Ramos (cell line): ENCODE measurements at regions not wholly inside any gene's neighbourhood (a gene's known extent, or its start where the extent isn't known, plus 50 kb on each side); places are given as distances from the start of the nearest gene placed in this dataset.
"Not testable (repeated sequence)": the region's sequence is repeated elsewhere in the genome, so short reads cannot be mapped to it uniquely, and the experiment has no call there.

Experiments
- in situ Hi-C: fragments of 300-500 bp; cut with MboI; formaldehyde crosslinking; loops from one replicate; pipeline ENCODE4 v1.14.3; 2022; ENCODE audit warnings: low sequenced_read_pairs; ENCODE audit not compliant: unreplicated experiment

DNA sequence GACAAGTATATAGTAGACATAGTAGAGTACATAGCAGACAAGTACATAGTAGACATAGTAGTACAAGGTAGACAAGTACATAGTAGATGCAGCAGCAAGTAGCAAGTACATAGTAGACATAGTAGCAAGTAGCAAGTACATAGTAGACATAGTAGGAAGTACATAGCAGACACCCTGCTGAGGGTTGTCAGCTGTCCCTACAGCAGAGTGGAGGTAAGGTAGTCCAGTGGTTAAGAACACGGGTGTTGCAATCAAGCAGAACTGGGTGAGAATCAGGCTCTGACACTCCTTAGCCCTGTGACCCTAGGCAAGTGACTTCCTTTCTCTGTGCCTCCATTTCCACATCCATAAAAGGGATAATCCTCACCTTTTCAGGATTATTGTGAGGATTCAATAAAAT lies 94.7 kb downstream of the NOG start:
- in situ Hi-C loops: no loop called here

DNA sequence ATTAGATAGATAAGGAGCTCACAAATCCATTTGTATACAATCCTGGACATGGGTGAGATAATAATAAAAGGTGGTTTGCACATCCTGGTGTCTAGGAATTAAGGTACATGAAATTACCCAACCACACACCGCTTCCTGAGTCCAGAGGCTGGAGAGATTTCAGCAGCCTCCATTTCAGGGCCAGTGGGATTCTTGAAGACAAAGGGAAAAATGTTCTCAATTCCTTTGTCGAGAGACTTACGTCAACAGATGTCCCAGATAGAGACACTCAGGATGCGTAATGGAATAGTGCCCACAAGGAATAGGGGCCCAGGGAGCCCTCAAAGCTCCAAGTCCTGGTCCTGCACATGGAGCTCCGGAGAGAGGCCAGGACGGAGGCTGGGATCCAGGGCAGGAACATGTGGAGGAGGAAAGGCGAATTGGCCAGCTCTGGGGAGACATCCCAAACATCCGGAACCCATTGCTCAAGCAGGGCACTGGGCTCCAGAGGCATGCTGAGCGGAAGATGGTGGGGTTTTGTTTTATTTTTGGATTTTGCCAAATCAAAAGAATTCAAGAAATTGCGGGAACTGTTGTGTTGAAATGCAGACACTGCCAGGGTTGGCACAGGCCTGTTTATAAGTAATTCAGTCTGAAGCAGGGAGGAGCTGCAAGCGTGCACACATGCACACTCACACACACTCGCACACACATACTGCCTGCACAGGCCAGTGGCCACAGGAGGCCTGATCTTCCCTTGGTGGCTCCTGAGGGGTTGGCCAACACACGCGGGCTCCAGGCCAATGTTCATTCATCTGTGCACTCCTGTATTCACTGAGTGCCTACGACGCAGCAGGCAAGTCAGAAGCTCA lies 97.2 kb downstream of the NOG start:
- in situ Hi-C loops: no loop called here

DNA sequence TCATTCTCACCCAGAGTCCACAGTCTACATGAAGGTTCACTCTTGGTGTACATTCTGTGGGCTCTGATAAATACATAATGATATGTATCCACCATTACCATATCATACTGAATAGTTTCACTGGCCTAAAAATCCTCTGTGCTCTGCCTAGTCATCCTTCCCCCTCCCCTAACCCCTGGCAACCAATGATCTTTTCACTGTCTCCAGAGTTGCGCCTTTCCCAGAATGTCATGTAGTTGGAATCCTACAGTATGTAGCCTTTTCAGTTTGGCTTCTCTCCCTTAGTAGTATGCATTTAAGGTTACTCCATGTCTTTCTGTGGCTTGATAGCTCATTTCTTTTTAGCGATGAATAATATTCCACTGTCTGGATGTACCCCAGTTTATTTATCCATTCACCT lies 101.3 kb downstream of the NOG start:
- in situ Hi-C loops: no loop called here

DNA sequence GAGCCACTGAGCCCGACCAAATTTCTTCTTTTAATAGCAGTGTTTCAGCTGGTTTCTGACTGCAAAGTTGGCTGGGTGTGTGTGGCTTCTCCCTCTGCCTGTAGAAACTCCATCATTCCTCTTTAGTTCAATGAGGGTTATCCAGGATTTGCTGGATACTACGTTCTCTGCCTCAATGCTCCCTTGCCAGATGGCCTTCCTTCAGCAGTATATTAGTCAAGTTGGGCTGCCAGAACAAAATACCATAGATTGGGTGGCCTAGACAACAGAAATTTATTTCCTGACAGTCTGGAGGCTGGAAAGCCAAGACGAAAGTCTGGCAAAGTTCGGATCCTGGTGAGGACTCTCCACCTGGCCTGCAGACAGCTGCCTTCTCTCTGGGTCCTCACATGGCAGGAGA lies 103.7 kb downstream of the NOG start:
- in situ Hi-C loops: no loop called here

DNA sequence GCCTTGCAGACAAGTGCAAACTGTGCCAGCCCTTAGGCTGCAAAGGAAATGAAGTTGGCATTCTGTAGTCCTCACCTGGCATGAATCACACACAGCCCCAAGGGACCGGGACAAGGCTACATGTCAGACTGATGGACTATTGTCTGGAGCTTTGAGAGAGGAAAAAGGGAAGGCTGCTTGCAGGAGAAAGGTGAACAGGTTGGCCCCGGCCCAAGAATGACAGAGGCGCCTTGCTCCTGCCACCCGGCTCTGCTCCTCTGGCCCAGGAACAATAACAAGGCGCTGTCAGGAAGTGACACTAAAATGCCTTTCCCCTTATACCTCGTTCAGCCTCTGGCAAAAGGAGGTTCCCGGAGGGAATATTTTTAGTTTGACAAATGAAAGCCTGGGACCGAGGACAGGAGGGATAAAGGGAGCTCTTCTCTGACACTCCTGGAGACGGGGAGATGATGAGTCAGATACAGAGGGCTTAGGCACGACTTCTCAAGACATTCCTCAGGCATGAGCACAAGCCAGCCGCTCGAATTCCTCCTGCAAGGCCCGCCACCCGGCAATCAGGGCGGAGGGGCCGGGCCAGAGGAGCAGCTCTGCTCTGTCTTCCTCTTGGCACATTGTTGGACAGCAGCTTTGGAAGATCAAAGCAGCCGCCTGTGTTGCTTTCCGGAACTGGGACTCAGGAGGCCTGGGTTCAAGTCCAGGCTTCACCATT lies 105.8 kb downstream of the NOG start:
- in situ Hi-C loops: no loop called here

DNA sequence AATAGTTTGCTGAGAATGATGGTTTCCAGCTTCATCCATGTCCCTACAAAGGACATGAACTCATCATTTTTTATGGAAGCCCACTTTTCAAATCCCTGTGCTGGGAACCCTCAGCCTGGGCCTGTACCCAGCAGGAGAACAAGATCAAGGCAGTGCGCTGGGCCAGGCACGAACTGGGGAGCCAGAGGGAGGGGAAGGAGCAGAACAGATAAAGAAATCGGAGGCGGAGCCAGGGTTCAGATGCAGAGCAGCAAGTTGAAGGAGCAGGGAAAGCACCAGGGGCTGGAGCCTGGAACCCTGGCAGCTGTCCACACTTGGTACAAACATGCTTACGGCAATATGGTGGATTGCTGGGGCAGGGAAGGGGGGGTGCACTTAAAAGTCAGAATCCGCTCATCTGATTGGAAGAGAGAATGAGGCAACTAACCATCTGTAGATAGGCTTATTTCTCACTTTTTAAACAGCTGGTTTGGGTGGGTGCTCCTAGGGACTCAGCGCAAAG lies 107.5 kb downstream of the NOG start:
- in situ Hi-C loops: loop anchor here (25.0 kb wide), 1 partner anchor 1164 kb away; no protein-coding TSS in a partner anchor

DNA sequence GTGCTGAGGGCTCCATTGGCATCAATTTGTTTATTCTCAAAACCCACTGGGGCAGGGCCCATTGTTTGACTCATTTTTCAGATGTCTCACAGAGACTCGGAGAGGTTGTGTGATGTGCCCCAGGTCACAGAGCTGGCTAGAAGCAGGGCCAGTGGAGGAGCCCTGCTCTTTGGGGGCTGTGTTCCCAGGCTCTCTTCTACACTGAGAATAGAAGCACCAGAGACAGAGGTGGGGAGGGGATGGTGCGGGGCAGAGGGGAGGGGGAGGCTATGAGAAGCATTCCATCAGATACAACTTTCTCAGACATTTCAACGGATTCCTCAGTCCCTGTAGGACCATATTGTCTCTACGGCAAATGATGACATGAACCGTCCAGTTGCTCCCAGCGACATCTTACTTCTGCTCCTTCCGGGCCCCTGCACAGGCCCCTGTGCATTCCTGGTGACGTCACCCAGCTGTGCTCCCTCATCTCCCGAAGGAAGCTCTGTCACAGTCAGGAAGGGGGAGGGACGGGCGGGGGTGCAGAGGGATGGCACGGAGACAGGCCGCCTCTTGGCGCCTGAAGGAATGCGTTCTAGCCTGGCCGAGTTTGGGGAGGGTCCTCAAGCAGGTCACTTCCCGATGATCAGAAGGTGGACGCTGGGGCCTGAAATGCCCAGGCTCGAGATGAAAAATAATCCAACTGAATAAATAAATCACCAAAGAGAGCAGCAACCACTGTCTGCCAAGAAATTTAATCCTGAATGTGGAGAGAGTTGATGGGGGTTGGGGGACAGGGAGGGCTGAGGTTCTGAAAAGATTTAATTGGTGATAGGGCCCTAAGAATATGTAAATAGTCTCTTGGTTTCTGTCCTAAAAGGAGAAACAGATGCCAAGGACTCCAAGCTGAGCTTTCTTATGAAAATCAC lies 114.1 kb downstream of the NOG start:
- in situ Hi-C loops: loop anchor here (25.0 kb wide), 1 partner anchor 1170 kb away; no protein-coding TSS in a partner anchor

DNA sequence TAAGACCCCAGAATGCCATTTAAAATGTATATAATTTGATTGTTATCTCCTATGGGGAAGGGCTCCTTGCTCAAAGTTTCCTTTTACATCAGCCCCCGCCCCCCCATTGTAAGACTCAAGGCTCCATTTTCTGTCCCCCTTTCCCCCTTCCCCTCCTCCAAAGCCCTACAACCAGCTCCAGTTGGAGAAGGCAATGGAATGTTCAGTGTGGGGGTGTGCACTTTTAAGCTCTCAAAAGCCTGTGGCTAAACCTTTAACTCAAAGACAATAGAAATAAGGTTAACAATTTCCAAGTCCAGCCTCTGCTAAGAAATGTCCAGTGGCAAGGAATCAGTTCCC lies 114.7 kb downstream of the NOG start:
- in situ Hi-C loops: loop anchor here (25.0 kb wide), 1 partner anchor 1171 kb away; no protein-coding TSS in a partner anchor

DNA sequence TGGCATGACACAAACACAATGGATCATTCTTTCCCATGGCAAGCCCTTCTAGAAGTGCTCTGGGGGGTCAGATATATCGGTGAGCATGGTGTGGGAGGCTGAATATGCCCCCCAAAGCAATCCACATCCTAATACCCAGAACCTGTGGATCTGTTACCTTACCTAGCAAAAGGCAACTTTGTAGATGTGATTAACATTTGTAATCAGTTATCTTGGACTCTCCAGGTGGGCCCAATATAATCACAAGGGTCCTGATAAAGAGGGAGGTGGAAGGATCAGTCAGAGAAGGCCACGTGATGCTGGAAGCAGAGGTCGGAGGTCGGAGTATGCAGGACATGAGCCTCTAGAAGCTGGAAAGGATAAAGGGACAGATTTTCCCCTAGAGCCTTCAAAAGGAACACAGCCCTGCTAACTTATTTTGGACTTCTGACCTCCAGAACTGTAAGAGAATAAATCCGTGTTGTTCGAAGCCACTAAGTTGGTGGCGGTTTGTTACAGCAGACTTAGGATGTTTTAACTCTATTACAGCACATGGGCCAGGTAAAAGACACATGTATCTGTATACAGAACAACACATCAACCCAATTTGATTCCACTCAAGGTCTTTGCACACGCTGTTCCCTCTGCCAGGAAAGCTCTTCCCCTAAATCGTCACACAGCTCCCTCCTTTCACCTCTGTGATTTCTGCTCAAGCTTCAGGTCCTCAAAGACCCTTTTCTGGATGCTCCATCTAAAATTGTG lies 115.3 kb downstream of the NOG start:
- in situ Hi-C loops: loop anchor here (25.0 kb wide), 1 partner anchor 1172 kb away; no protein-coding TSS in a partner anchor

DNA sequence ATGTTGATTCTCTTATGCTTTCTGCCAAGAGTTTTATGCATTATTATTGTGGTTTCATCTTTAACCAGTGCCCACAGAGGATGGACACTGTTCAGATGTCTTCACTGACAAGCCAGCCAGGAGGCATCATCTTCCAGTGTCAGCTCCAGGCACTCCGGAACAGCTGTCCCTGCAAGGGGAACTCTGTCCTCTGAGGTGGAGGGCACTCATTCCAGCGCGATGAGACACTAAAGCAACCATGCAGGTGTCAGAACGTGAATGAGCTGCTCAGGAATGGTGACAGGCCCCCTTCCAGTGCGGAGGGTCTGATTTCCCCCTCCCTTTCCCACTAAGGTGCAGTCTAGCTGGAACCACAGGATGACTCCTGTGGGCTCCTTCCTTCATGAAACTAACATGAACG lies 117.5 kb downstream of the NOG start:
- in situ Hi-C loops: loop anchor here (10.0 to 25.0 kb wide), 2 partner anchors 116 to 1174 kb away; partner anchors contain the start of gene NOG

DNA sequence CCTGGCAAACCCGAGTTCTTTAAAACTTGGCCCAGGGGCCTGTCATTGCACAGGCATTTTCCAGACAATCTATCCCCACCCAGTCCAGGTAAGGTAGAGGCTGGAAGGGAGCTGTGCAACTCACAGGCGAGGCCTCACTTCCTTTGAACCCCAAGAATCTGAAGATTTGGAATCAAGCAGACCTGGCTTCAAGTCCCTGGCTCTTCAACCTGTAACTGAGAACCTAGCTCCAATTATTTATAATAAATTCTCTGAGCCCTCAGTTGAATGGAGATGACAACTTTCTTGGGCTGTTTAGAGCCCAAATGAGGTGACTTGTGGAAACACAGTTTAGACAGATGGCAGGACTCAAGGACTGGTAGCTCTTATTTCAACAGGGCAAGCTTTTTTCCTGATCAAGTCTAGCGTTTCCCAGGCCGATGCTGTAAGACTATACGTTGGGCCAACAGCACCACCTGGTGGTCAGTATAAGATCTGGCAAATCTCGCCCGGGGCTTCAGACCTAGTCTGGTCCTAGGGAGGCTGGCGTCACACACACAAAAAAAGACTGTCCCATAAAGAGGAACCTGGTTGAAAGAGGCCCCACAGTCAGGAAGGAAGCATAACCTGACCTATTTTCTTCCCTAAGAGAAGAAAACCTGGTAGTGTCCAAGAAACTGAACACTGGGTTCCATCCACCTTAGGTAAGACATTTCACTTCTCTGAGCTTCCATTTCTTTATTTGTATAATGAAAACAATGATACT lies 117.9 kb downstream of the C17orf67 start:
- in situ Hi-C loops: loop anchor here (10.0 to 25.0 kb wide), 2 partner anchors 121 to 1178 kb away; partner anchors contain the start of gene NOG

DNA sequence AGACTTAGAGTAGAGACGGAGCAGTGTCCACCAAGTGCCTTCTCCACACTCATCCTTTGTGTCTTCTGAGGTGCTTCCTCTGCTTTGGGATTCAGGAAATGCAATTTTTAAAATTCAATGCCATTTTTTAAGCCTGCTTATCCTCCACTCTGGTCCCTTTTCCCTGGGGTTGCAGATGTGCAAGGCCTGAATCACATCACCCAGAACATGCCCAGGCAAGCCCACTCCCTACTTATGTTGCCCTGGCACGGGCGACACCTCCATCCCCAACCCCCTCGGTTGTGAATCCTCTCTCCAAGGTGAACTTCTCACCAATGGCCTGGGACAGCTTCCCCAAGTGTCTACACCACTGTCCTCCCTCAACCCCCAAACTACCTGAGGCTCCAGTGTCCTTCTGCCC lies 116.2 kb downstream of the C17orf67 start:
- in situ Hi-C loops: loop anchor here (10.0 to 25.0 kb wide), 2 partner anchors 123 to 1180 kb away; partner anchors contain the start of gene NOG

DNA sequence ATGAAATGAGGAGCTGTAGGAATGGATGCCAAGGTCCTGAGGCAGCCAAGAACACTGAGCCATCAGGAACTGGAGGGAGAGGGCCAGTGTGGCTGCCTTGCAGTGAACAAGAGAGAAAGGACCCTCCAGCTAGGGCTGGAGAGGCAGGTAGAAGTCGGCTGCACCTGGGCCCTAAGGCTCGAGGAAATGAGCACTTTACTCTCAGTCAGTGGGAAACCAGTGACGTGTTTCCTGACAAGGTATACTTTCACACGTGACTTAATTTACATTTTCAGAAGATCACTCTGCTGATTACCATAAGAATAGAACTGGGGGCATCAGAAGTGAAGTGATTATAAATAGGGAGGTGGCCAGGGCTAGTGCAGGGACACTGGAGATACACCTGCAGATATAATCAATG lies 115.2 kb downstream of the C17orf67 start:
- in situ Hi-C loops: loop anchor here (10.0 to 25.0 kb wide), 2 partner anchors 124 to 1181 kb away; partner anchors contain the start of gene NOG

DNA sequence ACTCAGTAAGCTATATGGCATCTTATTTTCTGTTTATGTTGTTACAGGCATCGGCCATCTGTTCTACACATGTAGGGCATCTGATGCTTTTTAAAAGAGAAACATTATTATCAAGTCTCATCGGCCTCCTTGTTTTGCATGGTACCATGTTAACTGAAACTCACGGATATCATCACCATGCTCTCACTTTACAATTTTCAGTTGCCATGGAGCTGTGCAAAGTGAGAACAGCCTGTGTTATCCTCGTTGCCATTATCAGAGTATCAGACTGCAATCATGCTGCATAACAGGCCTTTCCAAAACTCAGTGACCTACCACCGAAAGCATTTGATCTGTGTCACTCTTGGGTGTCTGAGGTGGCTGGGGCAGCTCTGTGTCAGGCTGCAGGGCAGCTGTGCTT lies 110.3 kb downstream of the C17orf67 start:
- in situ Hi-C loops: loop anchor here (25.0 kb wide), 1 partner anchor 1186 kb away; no protein-coding TSS in a partner anchor

DNA sequence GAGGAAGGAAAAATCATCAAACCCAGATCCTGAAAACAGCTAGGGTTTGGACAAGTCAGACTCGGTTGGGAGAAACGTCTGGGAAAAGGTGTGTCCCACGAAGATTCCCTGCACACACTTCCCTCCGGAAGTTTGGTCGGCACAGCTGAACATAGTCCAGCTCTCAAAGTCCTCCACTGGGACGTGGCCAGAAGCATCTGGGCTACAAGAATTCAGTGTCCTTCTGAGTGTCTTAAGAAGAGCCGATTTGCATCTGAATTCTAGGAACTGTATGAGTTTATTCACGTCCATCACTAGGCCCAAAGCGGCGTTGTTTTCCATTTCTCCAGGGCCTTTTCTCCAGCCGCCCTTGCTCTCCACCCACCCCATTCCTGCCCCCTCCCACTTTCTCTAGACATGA lies 109.1 kb downstream of the C17orf67 start:
- in situ Hi-C loops: loop anchor here (25.0 kb wide), 1 partner anchor 1187 kb away; no protein-coding TSS in a partner anchor

DNA sequence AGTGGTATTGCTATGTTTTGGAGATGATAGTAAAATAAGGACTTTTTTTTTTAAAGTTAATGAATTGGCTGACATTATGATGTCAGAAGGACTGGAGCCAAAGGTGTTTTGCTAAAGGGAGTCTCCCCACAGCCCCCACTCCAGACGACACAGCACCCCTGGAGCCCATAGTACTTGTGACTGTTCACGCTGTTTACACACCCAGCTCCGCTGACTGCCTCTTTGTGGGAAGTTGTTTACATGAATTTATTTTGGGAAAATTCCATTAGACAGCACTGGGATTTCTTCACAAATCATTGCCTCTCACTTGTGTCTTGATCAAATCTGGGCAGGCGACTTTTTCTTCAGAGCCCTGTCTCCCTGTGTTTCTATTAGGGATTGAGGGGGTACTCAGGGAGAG lies 108.6 kb downstream of the C17orf67 start:
- in situ Hi-C loops: no loop called here

DNA sequence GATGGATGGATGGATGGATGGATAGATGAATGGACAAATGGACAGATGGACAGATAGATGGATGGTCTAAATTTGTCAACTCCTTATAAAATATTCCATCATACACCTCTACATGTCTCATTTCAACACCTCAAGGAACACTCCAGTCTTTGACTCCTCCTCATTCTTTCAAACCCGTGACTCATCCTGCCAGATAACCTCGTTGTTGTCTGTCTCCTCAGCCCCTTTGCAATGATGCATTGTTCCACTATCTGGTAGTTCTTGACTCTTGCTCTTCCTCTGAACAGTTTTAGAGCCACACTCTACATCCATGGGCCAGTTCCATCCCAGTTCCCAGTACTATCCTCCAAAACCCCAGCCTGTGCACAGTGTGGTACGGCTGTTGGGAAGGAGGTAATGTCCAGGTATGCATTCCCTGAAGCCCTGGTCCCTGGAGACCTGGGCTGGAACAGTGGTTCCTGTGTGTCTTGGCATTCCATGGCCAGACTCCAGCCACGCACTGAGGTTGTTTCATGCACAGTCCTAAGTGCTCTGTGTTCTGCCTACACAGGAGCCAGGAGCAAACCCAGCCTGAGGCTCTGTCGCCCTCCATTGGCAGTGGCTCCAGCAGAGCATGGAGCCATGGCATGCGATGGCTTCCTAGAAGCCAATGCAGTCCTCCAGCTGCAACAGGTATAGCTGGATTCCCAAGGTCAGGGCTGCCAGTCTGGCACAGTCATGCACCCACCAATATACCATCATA lies 105.7 kb downstream of the C17orf67 start:
- in situ Hi-C loops: no loop called here

DNA sequence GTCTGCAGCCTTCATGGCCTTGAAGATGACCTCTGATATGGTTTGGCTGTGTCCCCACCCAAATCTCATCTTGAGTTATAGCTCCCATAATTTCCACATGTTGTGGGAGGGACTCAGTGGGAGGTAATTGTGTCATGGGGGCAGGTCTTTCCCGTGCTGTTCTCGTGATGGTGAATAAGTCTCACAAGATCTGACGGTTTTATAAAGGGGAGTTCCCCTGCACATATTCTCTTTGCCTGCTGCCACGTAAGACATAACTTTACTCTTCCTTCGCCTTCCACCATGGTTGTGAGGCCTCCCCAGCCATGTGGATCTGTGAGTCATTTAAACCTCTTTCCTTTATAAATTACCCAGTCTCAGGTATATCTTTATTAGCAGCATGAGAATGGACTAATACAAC lies 102.6 kb downstream of the C17orf67 start:
- in situ Hi-C loops: not testable (repeated sequence)
